ENCODE measurements at regions not wholly inside any gene's neighbourhood (a gene's known extent, or its start where the extent isn't known, plus 50 kb on each side); places are given as distances from the start of the nearest gene placed in this dataset.

DNA sequence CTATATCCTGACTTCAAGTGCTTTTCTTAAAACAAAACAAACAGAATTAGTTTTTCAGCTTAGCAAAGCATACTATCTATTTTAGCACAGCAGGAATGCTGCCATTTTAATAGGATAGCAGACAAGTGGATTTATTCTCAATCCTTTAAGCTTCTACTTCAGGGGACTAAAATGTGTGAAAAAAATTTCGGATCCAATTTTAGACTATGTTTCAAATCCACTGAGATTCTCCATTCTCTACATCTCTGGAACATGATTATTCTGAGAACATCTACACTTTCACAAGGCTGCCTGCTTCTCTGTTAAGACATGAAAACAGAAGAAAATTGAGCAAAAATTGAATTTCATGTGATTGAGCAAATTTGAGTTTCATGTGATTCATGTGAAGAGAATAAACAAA lies 1321.3 kb downstream of the HACE1 start:
- no peak for TF ChIP-seq POLR2A (IDR thresholded peaks at IDR 0.05)
- TF ChIP-seq, protein P1, sequence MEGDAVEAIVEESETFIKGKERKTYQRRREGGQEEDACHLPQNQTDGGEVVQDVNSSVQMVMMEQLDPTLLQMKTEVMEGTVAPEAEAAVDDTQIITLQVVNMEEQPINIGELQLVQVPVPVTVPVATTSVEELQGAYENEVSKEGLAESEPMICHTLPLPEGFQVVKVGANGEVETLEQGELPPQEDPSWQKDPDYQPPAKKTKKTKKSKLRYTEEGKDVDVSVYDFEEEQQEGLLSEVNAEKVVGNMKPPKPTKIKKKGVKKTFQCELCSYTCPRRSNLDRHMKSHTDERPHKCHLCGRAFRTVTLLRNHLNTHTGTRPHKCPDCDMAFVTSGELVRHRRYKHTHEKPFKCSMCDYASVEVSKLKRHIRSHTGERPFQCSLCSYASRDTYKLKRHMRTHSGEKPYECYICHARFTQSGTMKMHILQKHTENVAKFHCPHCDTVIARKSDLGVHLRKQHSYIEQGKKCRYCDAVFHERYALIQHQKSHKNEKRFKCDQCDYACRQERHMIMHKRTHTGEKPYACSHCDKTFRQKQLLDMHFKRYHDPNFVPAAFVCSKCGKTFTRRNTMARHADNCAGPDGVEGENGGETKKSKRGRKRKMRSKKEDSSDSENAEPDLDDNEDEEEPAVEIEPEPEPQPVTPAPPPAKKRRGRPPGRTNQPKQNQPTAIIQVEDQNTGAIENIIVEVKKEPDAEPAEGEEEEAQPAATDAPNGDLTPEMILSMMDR (IDR thresholded peaks at IDR 0.05): no peak

All from testis (tissue), 2 donors.